H1 (cell line): ENCODE measurements at regions not wholly inside any gene's neighbourhood (a gene's known extent, or its start where the extent isn't known, plus 50 kb on each side); places are given as distances from the start of the nearest gene placed in this dataset.

Experiments
- CTCF ChIA-PET: fragments of 300-600 bp; sonication (Branson Sonifier 250); formaldehyde crosslinking; loops from one replicate; lab custom pipeline; 2021; ENCODE audit not compliant: partially characterized antibody; lab: Charles Lee
- POLR2A ChIA-PET: fragments of 300-600 bp; sonication (Branson Sonifier 250); formaldehyde crosslinking; loops from one replicate; lab custom pipeline; 2021; ENCODE audit warnings: inconsistent platforms; ENCODE audit not compliant: partially characterized antibody; lab: Charles Lee
- DNase-seq, 2 experiments: peaks; one replicate each; pipeline versions ENCODE4 v3.0.0 to v3.0.0-alpha.2; 2010 to 2022; ENCODE audit warnings: low spot score in 2 of 2, low read depth in 1 of 2, mixed read lengths in 1 of 2
- FAIRE-seq: peaks from 2 replicates; lab custom pipeline; 2011; peaks lifted over from hg19 to GRCh38; lab: Jason Lieb, UNC
- H2AFZ ChIP-seq: 2 replicates; pipeline ENCODE4 v1.8.1; 2012; ENCODE audit warnings: low read length, inconsistent platforms
- H2AK5ac ChIP-seq: 2 replicates; pipeline ENCODE4 v1.6.1; 2013; ENCODE audit warnings: low read depth, low read length
- H2BK120ac ChIP-seq: replicated peaks from 2 replicates; pipeline ENCODE3; 2013; ENCODE audit warnings: low read depth, low read length, inconsistent platforms
- H2BK12ac ChIP-seq: 2 replicates; pipeline ENCODE4 v1.6.1; 2013; ENCODE audit warnings: low read depth, low read length
- H2BK15ac ChIP-seq: 2 replicates; pipeline ENCODE4 v1.6.1; 2013; ENCODE audit warnings: low read length
- H2BK20ac ChIP-seq: 2 replicates; pipeline ENCODE4 v1.6.1; 2013; ENCODE audit warnings: low read length
- H2BK5ac ChIP-seq: 2 replicates; pipeline ENCODE4 v1.6.1; 2013; ENCODE audit warnings: low read depth, low read length
- H3K14ac ChIP-seq: 2 replicates; pipeline ENCODE4 v1.6.1; 2013; ENCODE audit warnings: inconsistent platforms; ENCODE audit not compliant: insufficient read length
- H3K18ac ChIP-seq: 2 replicates; pipeline ENCODE4 v1.6.1; 2013; ENCODE audit warnings: low read length; ENCODE audit errors: extremely low read depth
- H3K23ac ChIP-seq: 2 replicates; pipeline ENCODE4 v1.6.1; 2013; ENCODE audit warnings: inconsistent platforms; ENCODE audit not compliant: insufficient read length
- H3K23me2 ChIP-seq: 2 replicates; pipeline ENCODE4 v1.6.1; 2013; ENCODE audit warnings: low read depth, low read length
- H3K27ac ChIP-seq: 2 replicates; pipeline ENCODE4 v1.6.1; 2011; ENCODE audit warnings: low read depth, low read length, inconsistent platforms
- H3K27me3 ChIP-seq, 4 experiments: replicated peaks in 1 of 4; 1 replicate in 1 of 4; 2 replicates in 3 of 4; pipeline versions ENCODE4 v1.6.1 to v1.8.1; 2011 to 2013; ENCODE audit warnings: low read length in 3 of 4, mild to moderate bottlenecking in 3 of 4, inconsistent platforms in 2 of 4, mixed read lengths in 2 of 4, moderate library complexity in 1 of 4; ENCODE audit not compliant: control insufficient read depth in 3 of 4, insufficient read depth in 3 of 4; ENCODE audit errors: extremely low read depth in 1 of 4
- H3K36me3 ChIP-seq, 4 experiments: 2 replicates each; pipeline versions ENCODE4 v1.6.1 to v1.8.1; 2011 to 2013; ENCODE audit warnings: mild to moderate bottlenecking in 4 of 4, low read length in 3 of 4, moderate library complexity in 2 of 4, control low read depth in 1 of 4, inconsistent platforms in 1 of 4; ENCODE audit not compliant: insufficient read depth in 4 of 4, control insufficient read depth in 2 of 4
- H3K4ac ChIP-seq: replicated peaks from 2 replicates; pipeline ENCODE3; 2013; ENCODE audit warnings: low read length, low read depth, mixed read lengths, inconsistent platforms; ENCODE audit not compliant: insufficient read length
- H3K4me1 ChIP-seq, 4 experiments: replicated peaks in 1 of 4; 1 replicate in 1 of 4; 2 replicates in 3 of 4; pipeline versions ENCODE4 v1.6.1 to v1.8.1; 2011 to 2013; ENCODE audit warnings: low read length in 3 of 4, inconsistent platforms in 2 of 4, mixed read lengths in 1 of 4; ENCODE audit not compliant: insufficient read depth in 4 of 4, control insufficient read depth in 3 of 4
- H3K4me2 ChIP-seq, 2 experiments: 2 replicates each; pipeline versions ENCODE4 v1.6.1 to v1.8.1; 2011 to 2013; ENCODE audit warnings: low read depth in 2 of 2, low read length in 2 of 2, control low read depth in 1 of 2, inconsistent platforms in 1 of 2, mild to moderate bottlenecking in 1 of 2; ENCODE audit not compliant: insufficient read depth in 1 of 2
- H3K4me3 ChIP-seq, 4 experiments: fragments of 200-600, 300-600 bp in 1 of 4; sonication (generic), shearing (Covaris generic), sonication (Bioruptor Twin) in 1 of 4; 2 replicates each; pipeline versions ENCODE4 v1.5.1 to v1.8.1; 2011 to 2016; ENCODE audit warnings: low read length in 4 of 4, low read depth in 3 of 4, control low read depth in 2 of 4, inconsistent platforms in 2 of 4, mild to moderate bottlenecking in 2 of 4, mixed read lengths in 1 of 4, moderate library complexity in 1 of 4; ENCODE audit not compliant: insufficient read depth in 2 of 4; ENCODE audit errors: extremely low read depth in 1 of 4
- H3K56ac ChIP-seq: replicated peaks from 2 replicates; pipeline ENCODE3; 2013; ENCODE audit warnings: low read depth, mild to moderate bottlenecking, mixed read lengths, low read length, inconsistent platforms; ENCODE audit not compliant: insufficient read length
- H3K79me1 ChIP-seq: 2 replicates; pipeline ENCODE4 v1.6.1; 2013; ENCODE audit warnings: low read depth, low read length, control low read depth
- H3K79me2 ChIP-seq, 2 experiments: 2 replicates each; pipeline versions ENCODE4 v1.6.1 to v1.8.1; 2012 to 2013; ENCODE audit warnings: low read length in 2 of 2, mild to moderate bottlenecking in 2 of 2, inconsistent platforms in 1 of 2; ENCODE audit not compliant: insufficient read depth in 2 of 2, control insufficient read depth in 1 of 2
- H3K9ac ChIP-seq, 4 experiments: replicated peaks in 1 of 4; 1 replicate in 1 of 4; 2 replicates in 3 of 4; pipeline versions ENCODE4 v1.6.1 to v1.8.1; 2011 to 2013; ENCODE audit warnings: low read depth in 3 of 4, low read length in 3 of 4, control low read depth in 2 of 4, mild to moderate bottlenecking in 2 of 4, moderate library complexity in 2 of 4, inconsistent platforms in 1 of 4; ENCODE audit errors: extremely low read depth in 1 of 4
- H3K9me3 ChIP-seq, 2 experiments: 2 replicates each; pipeline versions ENCODE4 v1.6.1 to v1.8.1; 2012 to 2013; ENCODE audit warnings: mild to moderate bottlenecking in 2 of 2, moderate library complexity in 2 of 2, control low read depth in 1 of 2, inconsistent platforms in 1 of 2, low read depth in 1 of 2, low read length in 1 of 2, mixed read lengths in 1 of 2; ENCODE audit not compliant: insufficient read depth in 2 of 2
- H4K20me1 ChIP-seq, 2 experiments: replicated peaks in 1 of 2; 2 replicates each; pipeline versions ENCODE3 to v1.8.1; 2011 to 2013; ENCODE audit warnings: inconsistent platforms in 2 of 2, low read length in 2 of 2, mild to moderate bottlenecking in 1 of 2; ENCODE audit not compliant: insufficient read depth in 2 of 2, control insufficient read depth in 1 of 2
- H4K5ac ChIP-seq: 2 replicates; pipeline ENCODE4 v1.6.1; 2013; ENCODE audit warnings: low read length, low read depth, mixed read lengths, inconsistent platforms; ENCODE audit not compliant: insufficient read length
- H4K8ac ChIP-seq: 2 replicates; pipeline ENCODE4 v1.8.0; 2013; ENCODE audit warnings: mild to moderate bottlenecking, moderate library complexity, low read length, inconsistent platforms; ENCODE audit not compliant: insufficient read depth; ENCODE audit errors: extremely low read depth
- H4K91ac ChIP-seq: replicated peaks from 2 replicates; pipeline ENCODE3; 2013; ENCODE audit warnings: low read length, mixed read lengths, inconsistent platforms; ENCODE audit not compliant: insufficient read length
- ASH2L ChIP-seq: fragments of 200-600, 300-600 bp; sonication (generic); IDR thresholded peaks from one replicate; pipeline ENCODE4 v1.7.1; 2017; ENCODE audit warnings: low read length
- BACH1 ChIP-seq: IDR thresholded peaks from 2 replicates; pipeline ENCODE4 v1.6.1; 2012; ENCODE audit warnings: low read length, improper control_type of control experiment
- CHD1 ChIP-seq: IDR thresholded peaks from 2 replicates; pipeline ENCODE4 v1.6.1; 2012; ENCODE audit warnings: low read depth, low read length, improper control_type of control experiment
- EP300 ChIP-seq, 2 experiments: IDR thresholded peaks; 1 replicate in 1 of 2; 2 replicates in 1 of 2; pipeline ENCODE4 v1.6.1; 2011 to 2012; ENCODE audit warnings: low read depth in 2 of 2, low read length in 2 of 2, mild to moderate bottlenecking in 2 of 2, borderline replicate concordance in 1 of 2, inconsistent platforms in 1 of 2, moderate library complexity in 1 of 2
- HDAC2 ChIP-seq, 2 experiments: fragments of 300-600 bp in 1 of 2; sonication (generic) in 1 of 2; IDR thresholded peaks; 2 replicates each; pipeline ENCODE4 v1.6.1; 2011 to 2012; ENCODE audit warnings: low read depth in 2 of 2, low read length in 2 of 2, mild to moderate bottlenecking in 2 of 2, moderate library complexity in 2 of 2, borderline replicate concordance in 1 of 2, inconsistent platforms in 1 of 2
- KDM1A ChIP-seq: fragments of 200-600, 300-600 bp; sonication (generic); IDR thresholded peaks from 2 replicates; pipeline ENCODE4 v1.7.1; 2016; ENCODE audit warnings: mild to moderate bottlenecking, low read length, borderline replicate concordance
- NRF1 ChIP-seq: IDR thresholded peaks from 2 replicates; pipeline ENCODE4 v1.6.1; 2011; ENCODE audit warnings: mild to moderate bottlenecking, low read depth, low read length, improper control_type of control experiment
- POU5F1 ChIP-seq: IDR thresholded peaks from 2 replicates; pipeline ENCODE4 v1.6.1; 2011; ENCODE audit warnings: low read depth, mild to moderate bottlenecking, low read length, moderate library complexity
- RAD21 ChIP-seq, 2 experiments: IDR thresholded peaks in 1 of 2; conservative IDR thresholded peaks in 1 of 2; 2 replicates each; pipeline ENCODE4 v1.6.1; 2011; ENCODE audit warnings: low read depth in 2 of 2, low read length in 2 of 2, improper control_type of control experiment in 1 of 2, inconsistent platforms in 1 of 2, mild to moderate bottlenecking in 1 of 2, moderate library complexity in 1 of 2
- RFX5 ChIP-seq: IDR thresholded peaks from 2 replicates; pipeline ENCODE4 v1.6.1; 2011; ENCODE audit warnings: low read depth, low read length, improper control_type of control experiment, borderline replicate concordance
- RXRA ChIP-seq: IDR thresholded peaks from 2 replicates; pipeline ENCODE4 v1.6.1; 2011; ENCODE audit warnings: low read depth, mild to moderate bottlenecking, low read length, moderate library complexity; ENCODE audit not compliant: insufficient read depth
- SAP30 ChIP-seq: fragments of 300-600 bp; sonication (generic); IDR thresholded peaks from 2 replicates; pipeline ENCODE4 v1.7.1; 2012; ENCODE audit warnings: low read length, moderate library complexity, mild to moderate bottlenecking, inconsistent platforms; ENCODE audit not compliant: insufficient read depth, insufficient replicate concordance
- ZNF274 ChIP-seq: IDR thresholded peaks from 2 replicates; pipeline ENCODE4 v1.7.0; 2012; ENCODE audit warnings: low read length, borderline replicate concordance; ENCODE audit errors: extremely low read depth
- WGBS, 2 experiments: shearing (Covaris generic) in 1 of 2; methylation state at CpG; one replicate each; pipeline versions ENCODE4 v1.1.6 to v1.1.7; 2013 to 2015; ENCODE audit warnings: low lambda C conversion rate in 2 of 2, mixed read lengths in 2 of 2, inconsistent platforms in 1 of 2, low coverage in 1 of 2, missing lambda C conversion rate in 1 of 2; ENCODE audit not compliant: insufficient replicate concordance in 2 of 2, insufficient coverage in 1 of 2, insufficient read length in 1 of 2; ENCODE audit errors: extremely low coverage in 1 of 2, missing lambda C conversion rate in 1 of 2; 5-methylcytosine and 5-hydroxymethylcytosine counted together
- TF ChIP-seq, protein P1 (sequence below): IDR thresholded peaks from 2 replicates; pipeline ENCODE4 v1.6.1; 2011; ENCODE audit warnings: low read depth, mild to moderate bottlenecking, low read length; ENCODE audit not compliant: insufficient read depth

GRCh38 chr1:208809876-208810275 is 565.7 kb upstream of the PLXNA2 start:
- Histone ChIP-seq H3K23me2 (no peaks in the 10 kb centered on the region), H3K18ac (no peak overlapping the region), H3K9ac (no peak overlapping the region), H2BK20ac (no peak overlapping the region), H2AK5ac (no peak overlapping the region), H3K4me2 (no peak overlapping the region), H3K23ac (no peak overlapping the region), H3K9me3 (no peaks in the 10 kb centered on the region), H3K4me3 (no peak overlapping the region), H3K14ac (no peak overlapping the region), H2BK15ac (no peak overlapping the region), H3K27me3 (no peaks in the 10 kb centered on the region), H3K27ac (no peak overlapping the region), H2BK120ac (no peak overlapping the region), H4K5ac (no peak overlapping the region), H3K36me3 (no peaks in the 10 kb centered on the region), H3K79me2 (no peaks in the 10 kb centered on the region), H2AFZ (no peak overlapping the region), H3K4me1 (no peaks in the 10 kb centered on the region), H4K91ac (no peak overlapping the region), H2BK5ac (no peak overlapping the region), H3K56ac (no peak overlapping the region), H4K8ac (no peak overlapping the region), H2BK12ac (no peak overlapping the region), H3K4ac (no peak overlapping the region), H4K20me1 (no peaks in the 10 kb centered on the region), H3K79me1 (no peaks in the 10 kb centered on the region)
- POLR2A ChIA-PET = no interaction called here
- CTCF ChIA-PET = no interaction called here
- DNase-seq (no peak), FAIRE-seq (no peak)
- WGBS, 2 experiments = 93% methylated on average over 3 of the region's 3 CpGs; no CpG with 5 or more reads in 1 of the 2 experiments
- TF ChIP-seq POU5F1 (no peak), HDAC2 (IDR thresholded peaks at IDR 0.05; ENCODE audit: borderline replicate concordance in 1 of 2, low read depth in 2 of 2, low read length in 2 of 2) (no peak), ZNF274 (no peak), KDM1A (no peak), RFX5 (no peak), CHD1 (no peak), SAP30 (no peak), RXRA (no peak), EP300 (IDR thresholded peaks at IDR 0.05; ENCODE audit: borderline replicate concordance in 1 of 2, low read depth in 2 of 2, low read length in 2 of 2) (no peak), NRF1 (no peak), RAD21 (IDR thresholded peaks at IDR 0.05 in 1 of 2, conservative IDR thresholded peaks at IDR 0.05 in 1 of 2; ENCODE audit: low read depth in 2 of 2, low read length in 2 of 2) (no peak), ASH2L (no peak), BACH1 (no peak)
- TF ChIP-seq, protein P1, sequence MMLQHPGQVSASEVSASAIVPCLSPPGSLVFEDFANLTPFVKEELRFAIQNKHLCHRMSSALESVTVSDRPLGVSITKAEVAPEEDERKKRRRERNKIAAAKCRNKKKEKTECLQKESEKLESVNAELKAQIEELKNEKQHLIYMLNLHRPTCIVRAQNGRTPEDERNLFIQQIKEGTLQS = no peak
